ENCODE measurements at regions not wholly inside any gene's neighbourhood (a gene's known extent, or its start where the extent isn't known, plus 50 kb on each side); places are given as distances from the start of the nearest gene placed in this dataset.

DNA sequence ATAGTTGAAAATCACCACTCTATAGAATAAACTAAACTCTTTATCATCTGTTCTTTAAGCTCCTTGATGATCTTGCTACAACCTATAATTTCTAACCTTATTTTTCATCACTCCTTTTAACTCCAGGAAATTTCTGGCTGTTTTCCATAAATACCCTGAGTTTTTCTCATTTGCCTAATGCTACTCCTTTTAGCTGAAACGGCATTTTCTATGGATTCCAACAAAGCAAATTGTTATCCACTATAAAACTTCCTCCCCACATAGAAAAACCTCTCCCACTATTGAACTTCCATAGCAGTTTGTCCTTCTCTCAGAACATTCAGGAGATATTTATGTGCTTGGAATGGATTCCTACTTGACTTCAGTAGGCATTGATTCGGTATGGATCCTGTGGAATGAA, 122.8 kb downstream of the SLC41A2 start:
- H3K27me3 ChIP-seq: no peaks in the 10 kb centered on the region
- DNase-seq: no peak
- no peak overlapping the region for H3K4me3 ChIP-seq
- H3K27ac ChIP-seq: no peak overlapping the region
- H3K36me3 ChIP-seq: no peaks in the 10 kb centered on the region
- H3K9me3 ChIP-seq (replicated peaks): no peaks in the 10 kb centered on the region
- H3K4me1 ChIP-seq: no peaks in the 10 kb centered on the region

DNA sequence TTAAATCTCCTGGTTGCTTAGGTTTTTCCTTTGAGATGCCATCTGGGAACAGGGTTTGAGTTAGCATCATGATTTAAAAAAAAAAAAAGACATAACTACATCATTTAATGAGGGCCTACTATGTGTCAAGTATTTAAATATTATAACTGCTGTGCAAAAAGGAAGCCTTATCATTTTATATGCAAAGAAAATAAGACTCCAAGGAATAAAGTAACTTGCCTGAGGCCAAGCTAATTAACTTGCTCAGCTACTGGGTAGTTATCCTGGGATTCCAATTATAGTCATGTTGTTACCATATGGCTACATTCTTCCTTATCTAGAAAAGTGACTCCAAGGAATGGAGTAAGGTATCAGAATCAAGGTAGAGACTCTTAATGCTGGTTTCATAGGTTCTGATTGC, 123.5 kb downstream of the SLC41A2 start:
- H3K27me3 ChIP-seq: no peaks in the 10 kb centered on the region
- no peaks in the 10 kb centered on the region for H3K4me1 ChIP-seq
- no peak overlapping the region for H3K27ac ChIP-seq
- H3K36me3 ChIP-seq: no peaks in the 10 kb centered on the region
- no peaks in the 10 kb centered on the region for H3K9me3 ChIP-seq (replicated peaks)
- no peak for DNase-seq
- H3K4me3 ChIP-seq: no peak overlapping the region

DNA sequence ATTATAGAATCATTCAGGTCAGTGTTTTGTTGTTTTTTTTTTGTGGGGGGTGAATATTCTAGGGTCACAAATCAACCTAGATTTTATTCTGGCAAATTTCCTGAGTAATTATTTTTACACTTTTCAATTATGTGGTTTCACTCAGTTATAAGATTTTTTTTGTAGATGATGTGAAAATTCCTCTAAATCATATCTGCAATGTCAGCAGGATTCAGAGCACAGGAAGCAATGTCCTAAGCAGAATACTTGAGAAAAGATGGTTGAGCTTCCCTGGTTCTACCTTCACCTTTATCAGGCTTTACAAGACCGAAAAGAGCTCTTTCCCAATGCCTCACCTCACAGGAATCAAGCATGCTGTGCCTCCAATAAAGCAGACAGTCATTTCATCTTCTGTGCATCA, 124.3 kb downstream of the SLC41A2 start:
- DNase-seq: no peak
- no peaks in the 10 kb centered on the region for H3K9me3 ChIP-seq (replicated peaks)
- no peaks in the 10 kb centered on the region for H3K4me1 ChIP-seq

DNA sequence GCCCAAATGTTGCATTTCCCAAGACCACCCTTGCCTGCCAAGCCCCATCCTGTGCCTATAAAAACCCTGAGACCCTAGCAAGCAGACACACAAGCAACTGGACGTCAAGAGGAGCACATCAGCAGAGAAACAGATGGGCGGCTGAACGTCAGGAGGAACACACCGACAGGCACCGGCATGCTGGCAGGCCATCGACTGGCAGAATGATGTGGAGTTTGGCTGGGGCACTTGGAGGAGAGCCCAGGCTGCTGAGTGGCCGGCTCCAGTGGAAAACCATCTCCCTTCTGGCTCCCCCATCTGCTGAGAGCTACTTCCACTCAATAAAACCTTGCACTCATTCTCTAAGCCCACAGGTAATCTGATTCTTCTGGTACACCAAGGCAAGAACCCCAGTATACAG, 130.1 kb downstream of the SLC41A2 start:
- no peaks in the 10 kb centered on the region for H3K36me3 ChIP-seq
- H3K27me3 ChIP-seq: no peaks in the 10 kb centered on the region
- H3K9me3 ChIP-seq (replicated peaks): no peaks in the 10 kb centered on the region
- H3K4me3 ChIP-seq: no peak overlapping the region
- no peak for DNase-seq
- no peak overlapping the region for H3K27ac ChIP-seq
- H3K4me1 ChIP-seq: no peaks in the 10 kb centered on the region

More for the DNA sequence above, 124.3 kb downstream of the SLC41A2 start:
- no peak overlapping the region for H3K27ac ChIP-seq
- no peak overlapping the region for H3K4me3 ChIP-seq
- no peaks in the 10 kb centered on the region for H3K27me3 ChIP-seq
- no peaks in the 10 kb centered on the region for H3K36me3 ChIP-seq

DNA sequence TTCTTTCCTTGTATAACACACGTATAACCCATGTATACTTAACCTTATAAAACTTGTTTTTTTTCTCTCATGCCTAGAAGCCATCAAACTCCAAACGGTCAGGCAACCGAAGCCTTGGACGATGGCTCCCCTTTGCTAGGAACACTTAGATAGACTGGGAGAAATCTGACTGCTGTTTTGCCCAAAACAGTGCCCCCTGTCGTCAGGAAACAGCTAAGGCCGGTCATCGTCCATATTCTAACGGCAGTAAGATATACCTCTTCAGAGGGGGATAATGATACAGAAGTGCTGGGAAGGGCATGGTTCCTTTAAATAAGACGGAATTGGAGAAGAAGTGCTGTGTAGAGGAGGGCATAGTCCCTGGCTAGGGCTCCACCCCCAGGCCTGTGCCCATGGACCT, 130.5 kb downstream of the SLC41A2 start:
- H3K4me3 ChIP-seq: no peak overlapping the region
- no peaks in the 10 kb centered on the region for H3K36me3 ChIP-seq
- no peaks in the 10 kb centered on the region for H3K4me1 ChIP-seq
- no peaks in the 10 kb centered on the region for H3K27me3 ChIP-seq
- no peak overlapping the region for H3K27ac ChIP-seq
- no peaks in the 10 kb centered on the region for H3K9me3 ChIP-seq (replicated peaks)
- DNase-seq: peak in 1 of 2 experiments; percentile 6

DNA sequence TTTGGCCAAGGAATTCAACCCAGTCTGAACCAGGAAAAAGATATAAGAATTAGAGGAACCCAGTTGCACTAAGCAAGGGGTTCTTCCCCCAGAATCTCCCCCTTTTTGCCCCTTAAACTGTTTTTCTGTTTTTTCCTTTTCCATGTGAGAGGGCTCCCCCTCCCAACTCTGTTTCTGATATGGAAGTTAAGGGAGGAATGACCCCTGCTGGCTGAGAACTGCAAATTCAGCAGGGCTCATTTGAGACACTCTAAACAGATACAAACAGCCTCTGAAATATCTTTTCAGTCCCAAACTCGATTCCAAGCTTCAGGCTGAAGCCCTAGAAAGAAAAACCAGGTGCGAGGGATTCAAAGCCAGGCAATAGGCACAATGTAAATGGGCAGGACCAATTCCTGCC, 132.7 kb downstream of the SLC41A2 start:
- Histone ChIP-seq H3K27ac (no peak overlapping the region), H3K27me3 (no peaks in the 10 kb centered on the region), H3K9me3 (replicated peaks) (no peaks in the 10 kb centered on the region), H3K36me3 (no peaks in the 10 kb centered on the region), H3K4me1 (no peaks in the 10 kb centered on the region), H3K4me3 (no peak overlapping the region)
- peak; percentile 15 to 55 for DNase-seq

DNA sequence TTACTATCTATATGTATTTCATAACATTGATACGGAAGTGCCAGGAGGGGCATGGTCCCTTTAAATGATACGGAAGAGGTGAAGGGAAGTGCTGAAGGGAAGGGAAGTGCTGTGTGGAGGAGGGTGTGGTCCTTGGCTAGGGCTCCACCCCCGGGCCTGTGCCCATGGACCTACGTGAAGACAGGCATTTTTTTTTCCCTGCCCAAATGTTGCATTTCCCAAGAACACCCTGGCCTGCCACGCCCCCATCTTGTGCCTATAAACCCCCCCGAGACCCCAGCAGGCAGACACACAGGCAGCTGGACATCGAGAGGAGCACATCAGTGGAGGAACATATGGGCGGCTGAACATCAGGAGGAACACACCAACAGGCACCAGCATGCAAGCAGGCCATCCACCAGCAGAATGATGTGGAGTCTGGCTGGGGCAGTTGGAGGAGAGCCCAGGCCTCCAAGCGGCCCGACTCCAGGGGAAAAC, 134.1 kb downstream of the SLC41A2 start:
- no peaks in the 10 kb centered on the region for H3K27me3 ChIP-seq
- H3K36me3 ChIP-seq: no peaks in the 10 kb centered on the region
- H3K4me3 ChIP-seq: no peak overlapping the region
- peak; percentile 20 to 37 for DNase-seq
- H3K9me3 ChIP-seq (replicated peaks): no peaks in the 10 kb centered on the region
- H3K27ac ChIP-seq: no peak overlapping the region
- H3K4me1 ChIP-seq: no peaks in the 10 kb centered on the region

DNA sequence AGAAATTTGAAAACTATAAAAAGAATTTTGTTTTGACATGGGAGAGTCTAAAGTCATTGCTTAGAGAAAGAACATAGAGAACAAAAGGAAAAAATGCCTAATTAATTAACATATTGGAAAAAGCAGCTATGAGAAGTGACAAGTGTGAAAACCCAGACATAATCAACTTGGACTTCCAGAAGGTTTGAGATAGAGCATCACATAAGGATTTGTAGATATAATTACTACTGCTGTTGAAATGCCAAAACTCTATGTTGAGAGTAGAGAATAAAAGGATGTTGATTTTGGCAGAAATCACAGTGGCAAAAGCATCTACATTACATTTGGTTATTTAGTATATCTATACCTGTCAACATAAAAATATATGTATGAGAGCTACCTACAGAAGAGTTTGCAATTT, 135.1 kb downstream of the SLC41A2 start:
- H3K36me3 ChIP-seq: no peaks in the 10 kb centered on the region
- DNase-seq: no peak
- no peaks in the 10 kb centered on the region for H3K27me3 ChIP-seq
- H3K27ac ChIP-seq: no peak overlapping the region
- no peaks in the 10 kb centered on the region for H3K4me1 ChIP-seq
- no peak overlapping the region for H3K4me3 ChIP-seq
- H3K9me3 ChIP-seq (replicated peaks): no peaks in the 10 kb centered on the region

DNA sequence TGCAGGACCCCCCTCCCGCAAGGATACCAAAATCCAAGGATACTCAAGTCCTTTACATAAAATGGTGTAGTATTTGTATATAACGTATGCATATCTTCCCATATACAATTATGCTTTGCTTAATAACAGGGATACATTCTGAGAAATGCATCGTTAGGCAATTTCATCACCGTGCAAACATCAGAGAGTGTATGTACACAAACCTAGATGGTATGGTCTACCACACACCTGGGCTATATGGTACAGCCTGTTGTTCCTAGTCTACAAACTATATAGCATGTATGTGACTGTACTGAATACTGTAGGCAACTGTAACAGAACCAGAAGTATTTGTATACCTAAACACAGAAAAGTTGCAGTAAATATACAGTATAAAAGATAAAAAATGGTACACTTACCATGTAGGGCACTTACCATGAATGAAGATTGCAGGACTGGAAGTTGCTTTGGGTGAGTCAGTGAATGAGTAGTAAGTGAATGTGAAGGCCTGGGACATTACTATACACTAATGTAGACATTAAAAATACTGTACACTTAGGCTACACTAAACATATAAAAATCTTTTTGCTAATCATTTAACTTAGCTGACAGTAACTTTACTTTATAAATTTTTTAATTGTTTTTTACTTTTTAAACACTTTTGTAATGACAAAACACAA, 141.1 kb downstream of the SLC41A2 start:
- Histone ChIP-seq H3K4me3 (no peak overlapping the region), H3K27me3 (no peaks in the 10 kb centered on the region), H3K9me3 (replicated peaks) (no peaks in the 10 kb centered on the region), H3K36me3 (no peaks in the 10 kb centered on the region), H3K27ac (no peak overlapping the region), H3K4me1 (no peaks in the 10 kb centered on the region)
- no peak for DNase-seq

DNA sequence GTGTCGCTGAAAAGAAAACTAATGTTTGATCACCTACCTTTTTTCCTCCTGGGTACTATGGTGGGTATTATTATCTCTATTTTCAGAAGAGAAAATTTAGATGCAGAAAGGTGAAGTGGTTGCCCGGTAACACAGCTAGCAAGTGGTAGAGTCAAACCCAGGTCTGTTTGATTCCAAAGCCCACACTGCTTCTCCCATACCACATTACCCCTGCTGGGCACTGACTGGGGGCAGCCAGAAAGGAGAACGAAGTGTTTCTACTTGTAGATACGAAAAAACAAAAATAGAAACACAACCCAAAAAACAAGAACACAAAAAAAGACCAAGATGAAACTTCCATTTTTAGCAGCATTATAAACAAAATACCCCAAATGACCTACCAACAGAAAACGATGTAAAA, 142.2 kb downstream of the SLC41A2 start:
- Histone ChIP-seq H3K9me3 (replicated peaks) (no peaks in the 10 kb centered on the region), H3K4me3 (no peak overlapping the region), H3K36me3 (no peaks in the 10 kb centered on the region), H3K27me3 (no peaks in the 10 kb centered on the region), H3K4me1 (no peaks in the 10 kb centered on the region), H3K27ac (no peak overlapping the region)
- DNase-seq: no peak

DNA sequence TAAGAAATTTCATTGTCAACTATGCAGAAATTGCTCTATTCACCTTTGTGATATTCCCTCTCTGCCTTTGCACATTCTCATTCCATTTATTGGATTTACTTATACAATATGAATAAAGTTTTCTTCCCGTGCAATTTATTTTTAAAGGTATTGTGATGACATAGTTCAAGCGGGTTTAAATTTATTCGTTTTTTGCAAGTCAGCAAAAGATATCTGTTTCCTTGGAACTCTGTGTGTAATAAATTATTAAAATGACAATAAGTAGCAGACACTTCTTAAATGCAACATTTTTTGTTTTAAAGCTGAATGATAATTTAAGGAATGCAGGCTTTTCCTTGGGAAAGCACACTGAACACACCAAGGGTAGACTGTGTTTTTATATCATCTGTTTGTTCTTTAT, 143.1 kb downstream of the SLC41A2 start:
- Histone ChIP-seq H3K36me3 (no peaks in the 10 kb centered on the region), H3K27ac (no peak overlapping the region), H3K9me3 (replicated peaks) (no peaks in the 10 kb centered on the region), H3K4me1 (no peaks in the 10 kb centered on the region), H3K27me3 (no peaks in the 10 kb centered on the region), H3K4me3 (no peak overlapping the region)
- DNase-seq: no peak

Measured in SJCRH30 (cell line).